Keratinocyte (primary cell): ENCODE measurements at regions not wholly inside any gene's neighbourhood (a gene's known extent, or its start where the extent isn't known, plus 50 kb on each side); places are given as distances from the start of the nearest gene placed in this dataset.

Experiments
- DNase-seq: peaks from one replicate; pipeline ENCODE4 v3.0.0-alpha.2; 2011; ENCODE audit warnings: low read depth, missing footprints, low spot score
- FAIRE-seq: peaks from 2 replicates; lab custom pipeline; 2011; peaks lifted over from hg19 to GRCh38; lab: Jason Lieb, UNC
- H2AFZ ChIP-seq: 2 replicates; pipeline ENCODE4 v1.6.0; 2012; ENCODE audit warnings: low read length, control low read depth, inconsistent platforms; ENCODE audit not compliant: control insufficient read depth
- H3K27ac ChIP-seq: 2 replicates; pipeline ENCODE4 v1.5.1; 2011; ENCODE audit warnings: low read length; ENCODE audit not compliant: control insufficient read depth, insufficient read depth
- H3K27me3 ChIP-seq: 3 replicates; pipeline ENCODE4 v1.6.0; 2011; ENCODE audit warnings: low read length; ENCODE audit not compliant: control insufficient read depth, insufficient read depth; ENCODE audit errors: extremely low read depth
- H3K36me3 ChIP-seq, 2 experiments: 2 replicates in 1 of 2; 3 replicates in 1 of 2; pipeline ENCODE4 v1.5.1; 2011; ENCODE audit warnings: low read length in 2 of 2, mild to moderate bottlenecking in 1 of 2; ENCODE audit not compliant: control insufficient read depth in 2 of 2, insufficient read depth in 2 of 2; ENCODE audit errors: extremely low read depth in 1 of 2
- H3K4me1 ChIP-seq: 3 replicates; pipeline ENCODE4 v1.5.1; 2011; ENCODE audit warnings: low read length; ENCODE audit not compliant: control insufficient read depth, insufficient read depth; ENCODE audit errors: extremely low read depth
- H3K4me2 ChIP-seq: 3 replicates; pipeline ENCODE4 v1.6.0; 2011; ENCODE audit warnings: low read depth, low read length; ENCODE audit not compliant: control insufficient read depth, insufficient read depth; ENCODE audit errors: extremely low read depth
- H3K4me3 ChIP-seq, 3 experiments: fragments of 200-600 bp in 1 of 3; sonication (generic) in 1 of 3; 2 replicates in 2 of 3; 3 replicates in 1 of 3; pipeline ENCODE4 v1.5.1; 2011 to 2016; ENCODE audit warnings: low read length in 3 of 3, mild to moderate bottlenecking in 3 of 3, control low read depth in 2 of 3, inconsistent platforms in 1 of 3, low read depth in 1 of 3, mixed read lengths in 1 of 3, mixed run types in 1 of 3, moderate library complexity in 1 of 3; ENCODE audit not compliant: control insufficient read depth in 2 of 3, insufficient read depth in 2 of 3; ENCODE audit errors: extremely low read depth in 1 of 3
- H3K79me2 ChIP-seq: 2 replicates; pipeline ENCODE4 v1.6.0; 2012; ENCODE audit warnings: low read length; ENCODE audit not compliant: control insufficient read depth, insufficient read depth
- H3K9ac ChIP-seq: 3 replicates; pipeline ENCODE4 v1.6.0; 2011; ENCODE audit warnings: low read length; ENCODE audit not compliant: control insufficient read depth, insufficient read depth; ENCODE audit errors: extremely low read depth
- H3K9me1 ChIP-seq: 3 replicates; pipeline ENCODE4 v1.6.0; 2011; ENCODE audit warnings: low read length; ENCODE audit not compliant: control insufficient read depth, insufficient read depth; ENCODE audit errors: extremely low read depth
- H3K9me3 ChIP-seq: 2 replicates; pipeline ENCODE4 v1.5.1; 2012; ENCODE audit warnings: low read depth, low read length; ENCODE audit not compliant: control insufficient read depth
- H4K20me1 ChIP-seq: 3 replicates; pipeline ENCODE4 v1.6.0; 2011; ENCODE audit warnings: low read length; ENCODE audit not compliant: control insufficient read depth, insufficient read depth; ENCODE audit errors: extremely low read depth
- CTCF ChIP-seq, 3 experiments: IDR thresholded peaks in 1 of 3; conservative IDR thresholded peaks in 1 of 3; optimal IDR thresholded peaks in 1 of 3; 2 replicates in 2 of 3; 3 replicates in 1 of 3; pipeline versions ENCODE3 to v1.5.1; 2011; ENCODE audit warnings: low read length in 3 of 3, mild to moderate bottlenecking in 3 of 3, moderate library complexity in 2 of 3, control low read depth in 1 of 3, inconsistent platforms in 1 of 3; ENCODE audit not compliant: insufficient read depth in 2 of 3; ENCODE audit errors: extremely low read depth in 1 of 3
- EZH2 ChIP-seq: IDR thresholded peaks from one replicate; pipeline ENCODE4 v1.6.1; 2012; ENCODE audit warnings: inconsistent platforms, mild to moderate bottlenecking, low read length, moderate library complexity
- dilution Hi-C: fragments of 300-500 bp; cut with MboI; formaldehyde crosslinking; loops from one replicate; pipeline ENCODE4 v1.7.0; 2020; ENCODE audit warnings: low sequenced_read_pairs; ENCODE audit not compliant: extremely low pct_ligation_motif_present

GRCh38 chr2:106734165-106734564 lies 151.8 kb downstream of the ST6GAL2 start:
- Histone ChIP-seq H3K4me1 (no peaks in the 10 kb centered on the region), H3K36me3 (no peaks in the 10 kb centered on the region), H3K27ac (no peak overlapping the region), H3K4me3 (no peak overlapping the region), H4K20me1 (no peaks in the 10 kb centered on the region), H2AFZ (no peak overlapping the region), H3K9me1 (no peaks in the 10 kb centered on the region), H3K4me2 (no peak overlapping the region), H3K9me3 (no peaks in the 10 kb centered on the region), H3K27me3 (no peaks in the 10 kb centered on the region), H3K79me2 (no peaks in the 10 kb centered on the region), H3K9ac (no peak overlapping the region)
- FAIRE-seq (no peak), DNase-seq (no peak)
- TF ChIP-seq CTCF (optimal IDR thresholded peaks at IDR 0.05 in 1 of 3, IDR thresholded peaks at IDR 0.05 in 1 of 3, conservative IDR thresholded peaks at IDR 0.05 in 1 of 3; ENCODE audit: extremely low read depth in 1 of 3, insufficient read depth in 2 of 3, low read length in 3 of 3), result no peak
- TF ChIP-seq EZH2, result no peak
- dilution Hi-C loops, result no loop called here

- H3K9ac ChIP-seq, result no peak overlapping the region
- H3K79me2 ChIP-seq, result no peaks in the 10 kb centered on the region
- no peak overlapping the region for H3K4me2 ChIP-seq
- H3K9me1 ChIP-seq, result no peaks in the 10 kb centered on the region
- no peak overlapping the region for H2AFZ ChIP-seq
- H3K27ac ChIP-seq, result no peak overlapping the region
- H3K4me1 ChIP-seq, result no peaks in the 10 kb centered on the region
- no peaks in the 10 kb centered on the region for H3K9me3 ChIP-seq
- H4K20me1 ChIP-seq, result no peaks in the 10 kb centered on the region
- no peaks in the 10 kb centered on the region for H3K36me3 ChIP-seq
- no peak overlapping the region for H3K4me3 ChIP-seq
- dilution Hi-C loops, result no loop called here
- FAIRE-seq, result no peak
- TF ChIP-seq EZH2 (no peak), CTCF (optimal IDR thresholded peaks at IDR 0.05 in 1 of 3, IDR thresholded peaks at IDR 0.05 in 1 of 3, conservative IDR thresholded peaks at IDR 0.05 in 1 of 3; ENCODE audit: extremely low read depth in 1 of 3, insufficient read depth in 2 of 3, low read length in 3 of 3) (no peak)
- no peak for DNase-seq
- no peaks in the 10 kb centered on the region for H3K27me3 ChIP-seq
Measured at GRCh38 chr2:106735807-106736206, 150.2 kb downstream of the ST6GAL2 start.
